Progenitor cell of endocrine pancreas (in vitro differentiated cells): ENCODE measurements at regions not wholly inside any gene's neighbourhood (a gene's known extent, or its start where the extent isn't known, plus 50 kb on each side); places are given as distances from the start of the nearest gene placed in this dataset.

ENCODE experiments used
- DNase-seq: peaks from one replicate; pipeline ENCODE4 v3.0.0; 2021; ENCODE audit warnings: low spot score; ENCODE audit not compliant: unreplicated experiment
- H3K27ac Mint-ChIP-seq: 2 replicates; pipeline ENCODE4 v1.8.0; 2021; ENCODE audit warnings: mild to moderate bottlenecking, moderate library complexity, mixed read lengths
- H3K27me3 Mint-ChIP-seq: 2 replicates; pipeline ENCODE4 v1.8.0; 2021; ENCODE audit warnings: mixed read lengths
- H3K36me3 Mint-ChIP-seq: 2 replicates; pipeline ENCODE4 v1.8.0; 2022; ENCODE audit warnings: mixed read lengths; ENCODE audit not compliant: insufficient read depth
- H3K4me1 Mint-ChIP-seq: 2 replicates; pipeline ENCODE4 v1.8.0; 2021; ENCODE audit warnings: low read depth, mixed read lengths
- H3K4me3 Mint-ChIP-seq: 2 replicates; pipeline ENCODE4 v1.8.0; 2021; ENCODE audit warnings: low read depth, mild to moderate bottlenecking, moderate library complexity, mixed read lengths
- H3K9me3 Mint-ChIP-seq: 2 replicates; pipeline ENCODE4 v1.8.0; 2021; ENCODE audit warnings: low read depth, mixed read lengths
- CTCF ChIP-seq: fragments of 200-600 bp; sonication (generic); IDR thresholded peaks from one replicate; pipeline ENCODE4 v1.5.0; 2021; ENCODE audit warnings: antibody characterized with exemption, mild to moderate bottlenecking; ENCODE audit not compliant: unreplicated experiment

DNA sequence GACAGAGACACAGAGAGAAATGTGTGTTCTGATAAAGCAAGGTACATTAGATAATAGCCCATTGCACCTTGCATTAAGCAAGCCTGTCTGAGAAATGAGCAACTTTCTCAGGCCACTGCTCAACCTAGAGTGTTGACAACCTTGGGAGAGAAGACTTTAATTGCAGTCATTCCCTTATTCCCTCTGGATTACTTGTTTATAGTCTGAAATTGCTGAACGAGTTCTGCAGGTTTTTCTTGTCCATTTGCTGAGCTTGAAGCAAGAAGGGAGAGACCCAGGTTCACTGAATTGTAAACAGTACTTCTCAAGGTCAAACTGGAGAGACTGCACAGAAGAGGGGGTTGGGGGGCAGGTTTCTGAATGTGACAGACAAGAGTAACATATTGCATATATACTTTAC, 159.4 kb upstream of the PLEKHG7 start:
- H3K4me3 Mint-ChIP-seq = peak overlapping the region; percentile 23
- no peaks in the 10 kb centered on the region for H3K9me3 Mint-ChIP-seq
- H3K36me3 Mint-ChIP-seq = no peaks in the 10 kb centered on the region
- H3K4me1 Mint-ChIP-seq = peaks cover 69% of the 10 kb centered on the region
- H3K27me3 Mint-ChIP-seq = no peaks in the 10 kb centered on the region
- DNase-seq = peak; percentile 15
- no peak for TF ChIP-seq CTCF
- peak overlapping the region; percentile 87 for H3K27ac Mint-ChIP-seq

DNA sequence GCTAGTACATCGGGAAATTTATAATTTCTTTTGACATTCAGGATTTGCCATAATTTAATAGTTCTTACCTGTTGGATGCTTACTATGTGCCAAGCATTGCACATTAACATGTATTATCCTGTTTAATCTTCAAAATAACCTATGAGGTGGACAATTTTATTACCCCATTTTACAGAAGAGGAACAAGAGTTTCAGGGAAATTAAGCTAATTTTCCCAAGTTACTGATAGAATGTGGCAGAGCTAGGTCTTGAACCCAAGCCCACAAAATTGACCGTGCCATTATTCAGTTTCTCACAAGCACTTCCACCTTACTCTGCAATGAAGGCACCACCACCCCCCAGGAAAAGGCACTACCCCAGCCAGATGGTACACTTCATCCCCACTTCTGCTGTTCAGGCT, 161.1 kb upstream of the PLEKHG7 start:
- no peak overlapping the region for H3K4me3 Mint-ChIP-seq
- no peak for TF ChIP-seq CTCF
- H3K27me3 Mint-ChIP-seq = no peaks in the 10 kb centered on the region
- H3K36me3 Mint-ChIP-seq = no peaks in the 10 kb centered on the region
- H3K9me3 Mint-ChIP-seq = no peaks in the 10 kb centered on the region
- H3K4me1 Mint-ChIP-seq = peaks cover 55% of the 10 kb centered on the region
- DNase-seq = no peak
- no peak overlapping the region for H3K27ac Mint-ChIP-seq

GRCh38 chr12:92540782-92541423, 161.9 kb upstream of the PLEKHG7 start:
- Mint-ChIP-seq H3K4me3 (no peak overlapping the region), H3K36me3 (no peaks in the 10 kb centered on the region), H3K9me3 (no peaks in the 10 kb centered on the region), H3K27ac (peak overlapping the region; percentile 76), H3K27me3 (no peaks in the 10 kb centered on the region), H3K4me1 (peaks cover 48% of the 10 kb centered on the region)
- TF ChIP-seq CTCF = no peak
- DNase-seq = no peak

DNA sequence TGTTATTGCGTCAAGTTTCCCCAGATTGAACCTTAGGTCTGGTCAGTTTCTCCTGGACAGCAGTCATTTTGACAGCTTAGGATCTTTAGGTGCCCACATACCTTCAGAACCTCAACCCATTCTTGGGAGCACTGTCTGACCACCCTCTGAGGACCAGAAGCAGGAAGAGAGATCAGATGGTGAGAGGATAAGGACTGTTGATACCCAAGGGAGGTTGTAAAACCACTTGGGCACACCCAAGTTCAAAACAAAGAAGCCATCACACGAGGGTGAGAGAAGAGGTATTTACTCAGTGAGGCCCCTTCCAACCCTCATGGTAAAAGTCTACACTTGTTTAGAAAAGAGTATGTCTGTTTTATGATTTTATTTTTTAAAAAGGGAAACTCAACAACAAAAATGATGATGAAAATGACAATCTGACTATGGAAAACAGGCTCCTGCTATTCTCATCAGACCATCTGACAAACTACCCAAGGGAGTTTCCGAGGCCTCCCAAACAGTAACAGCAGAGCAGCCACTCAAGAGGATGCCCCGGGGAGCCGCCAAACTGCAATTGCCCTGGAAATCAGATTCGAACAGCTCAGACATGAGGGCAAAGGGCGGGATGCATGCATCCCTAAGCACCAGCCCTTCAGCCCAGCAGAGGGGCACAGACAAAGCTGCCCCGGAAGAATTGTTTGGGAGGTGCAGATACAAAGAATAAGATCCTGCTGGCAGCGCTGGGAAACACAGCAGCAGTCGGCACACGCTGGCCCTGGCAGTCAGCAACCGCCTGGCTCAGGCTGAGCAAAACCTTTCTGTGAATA, 162.6 kb upstream of the PLEKHG7 start:
- Mint-ChIP-seq H3K27me3 (no peaks in the 10 kb centered on the region), H3K4me3 (no peak overlapping the region), H3K9me3 (no peaks in the 10 kb centered on the region), H3K27ac (peak overlapping the region; percentile 76), H3K36me3 (no peaks in the 10 kb centered on the region), H3K4me1 (peaks cover 43% of the 10 kb centered on the region)
- no peak for TF ChIP-seq CTCF
- no peak for DNase-seq

DNA sequence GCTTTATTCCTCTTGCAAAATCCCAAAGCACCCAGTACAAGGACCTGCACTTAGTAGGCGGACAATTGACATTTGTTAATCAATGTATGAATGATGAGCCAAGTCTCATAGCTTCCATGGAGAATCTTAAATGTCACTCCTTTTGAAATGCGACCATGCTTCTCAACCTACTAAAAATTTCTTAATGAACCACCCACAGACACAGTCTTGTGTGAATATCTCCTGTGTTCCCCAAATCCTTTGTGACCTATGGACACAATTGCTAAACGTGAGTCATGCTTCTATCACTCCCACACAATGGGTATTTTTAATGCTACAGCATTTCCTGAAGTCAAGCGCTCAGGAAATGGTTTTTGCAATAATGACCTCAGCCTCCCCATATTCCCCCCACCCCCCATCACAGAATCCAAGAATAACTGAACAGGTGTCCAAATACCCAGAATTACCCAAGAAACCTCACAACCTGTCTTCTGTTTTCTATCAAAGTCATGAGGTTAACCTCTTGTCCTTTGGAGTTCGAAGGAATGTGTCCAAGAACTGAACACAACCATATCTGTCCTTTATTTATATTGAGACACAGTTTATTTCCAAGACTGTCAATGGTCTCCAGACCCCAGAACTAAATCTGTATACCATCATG, 163.6 kb upstream of the PLEKHG7 start:
- H3K9me3 Mint-ChIP-seq = no peaks in the 10 kb centered on the region
- DNase-seq = no peak
- no peak for TF ChIP-seq CTCF
- no peaks in the 10 kb centered on the region for H3K27me3 Mint-ChIP-seq
- H3K4me1 Mint-ChIP-seq = peaks cover 38% of the 10 kb centered on the region
- no peak overlapping the region for H3K4me3 Mint-ChIP-seq
- H3K36me3 Mint-ChIP-seq = no peaks in the 10 kb centered on the region
- no peak overlapping the region for H3K27ac Mint-ChIP-seq
